ENCODE measurements at regions not wholly inside any gene's neighbourhood (a gene's known extent, or its start where the extent isn't known, plus 50 kb on each side); places are given as distances from the start of the nearest gene placed in this dataset.
"Not testable (repeated sequence)": the region's sequence is repeated elsewhere in the genome, so short reads cannot be mapped to it uniquely, and the experiment has no call there.

GRCh38 chr6:44022296-44022661 lies 105.0 kb downstream of the MRPL14 start:
- intact Hi-C loops (cut with DNase I, micrococcal nuclease) = no loop called here
- no peak for ATAC-seq
- no peak for DNase-seq

- no peak for ATAC-seq
- DNase-seq = no peak
- intact Hi-C loops (cut with DNase I, micrococcal nuclease) = no loop called here
Measured at GRCh38 chr6:44021589-44022295, 105.5 kb downstream of the MRPL14 start.

GRCh38 chr6:44020664-44021425 lies 106.4 kb downstream of the MRPL14 start:
- ATAC-seq = no peak
- intact Hi-C loops (cut with DNase I, micrococcal nuclease) = no loop called here
- no peak for DNase-seq

- no peak for DNase-seq
- no peak for ATAC-seq
- intact Hi-C loops (cut with DNase I, micrococcal nuclease) = no loop called here
Measured at GRCh38 chr6:44020148-44020547, 107.1 kb downstream of the MRPL14 start.

- ATAC-seq; DNase-seq; intact Hi-C loops (cut with DNase I, micrococcal nuclease): not testable (repeated sequence)
Measured at GRCh38 chr6:44017307-44017706, 109.9 kb downstream of the MRPL14 start.

GRCh38 chr6:44016131-44016870 lies 111.0 kb downstream of the MRPL14 start:
- DNase-seq = no peak
- no peak for ATAC-seq
- intact Hi-C loops (cut with DNase I, micrococcal nuclease) = no loop called here

- intact Hi-C loops (cut with DNase I, micrococcal nuclease) = no loop called here
- DNase-seq (no peak), ATAC-seq (no peak)
Measured at GRCh38 chr6:44012078-44012493, 115.2 kb downstream of the MRPL14 start.

- intact Hi-C loops (cut with DNase I, micrococcal nuclease) = no loop called here
- ATAC-seq = no peak
- DNase-seq = no peak
Measured at GRCh38 chr6:44011350-44011920, 115.8 kb downstream of the MRPL14 start.

- no peak for ATAC-seq
- DNase-seq = no peak
- intact Hi-C loops (cut with DNase I, micrococcal nuclease) = no loop called here
Measured at GRCh38 chr6:44010411-44011349, 116.6 kb downstream of the MRPL14 start.

GRCh38 chr6:44009425-44010321 lies 117.6 kb downstream of the MRPL14 start:
- intact Hi-C loops (cut with DNase I, micrococcal nuclease) = no loop called here
- DNase-seq (no peak), ATAC-seq (no peak)

GRCh38 chr6:44008821-44009370 lies 118.4 kb downstream of the MRPL14 start:
- DNase-seq (no peak), ATAC-seq (no peak)
- intact Hi-C loops (cut with DNase I, micrococcal nuclease) = no loop called here

- DNase-seq (no peak), ATAC-seq (no peak)
- intact Hi-C loops (cut with DNase I, micrococcal nuclease) = no loop called here
Measured at GRCh38 chr6:44007818-44008621, 119.2 kb downstream of the MRPL14 start.

GRCh38 chr6:44006872-44007303 lies 120.4 kb downstream of the MRPL14 start:
- no peak for DNase-seq

GRCh38 chr6:44006123-44006871 lies 121.0 kb downstream of the MRPL14 start:
- ATAC-seq = no peak
- DNase-seq = no peak
- intact Hi-C loops (cut with DNase I, micrococcal nuclease) = no loop called here

More at GRCh38 chr6:44006872-44007303, 120.4 kb downstream of the MRPL14 start:
- ATAC-seq = no peak
- intact Hi-C loops (cut with DNase I, micrococcal nuclease) = no loop called here

GRCh38 chr6:44005507-44005903 lies 121.7 kb downstream of the MRPL14 start:
- DNase-seq = no peak
- intact Hi-C loops (cut with DNase I, micrococcal nuclease) = no loop called here
- no peak for ATAC-seq

Measured in left colon (tissue), 2 donors.